Kidney (tissue), 13 donors: ENCODE measurements at regions not wholly inside any gene's neighbourhood (a gene's known extent, or its start where the extent isn't known, plus 50 kb on each side); places are given as distances from the start of the nearest gene placed in this dataset.
"Not testable (repeated sequence)": the region's sequence is repeated elsewhere in the genome, so short reads cannot be mapped to it uniquely, and the experiment has no call there.

Experiments
- DNase-seq, 5 donors: peaks; one replicate each; pipeline ENCODE4 v3.0.0-alpha.2; 2013 to 2020
- FAIRE-seq: peaks from 2 replicates; lab custom pipeline; 2012; peaks lifted over from hg19 to GRCh38; lab: Jason Lieb, UNC
- H3K27ac ChIP-seq, 2 donors: one replicate each; pipeline ENCODE4 v1.7.0; 2013; ENCODE audit warnings: low read depth in 2 of 2, low read length in 2 of 2, inconsistent platforms in 1 of 2
- H3K27me3 ChIP-seq: one replicate; pipeline ENCODE4 v1.7.1; 2013; ENCODE audit warnings: low read length, inconsistent platforms; ENCODE audit not compliant: control insufficient read depth, insufficient read depth
- H3K36me3 ChIP-seq, 3 donors: one replicate each; pipeline versions ENCODE4 v1.7.0 to v1.7.1; 2013; ENCODE audit warnings: low read length in 3 of 3, control low read depth in 1 of 3, inconsistent platforms in 1 of 3; ENCODE audit not compliant: insufficient read depth in 3 of 3, control insufficient read depth in 2 of 3
- H3K4me1 ChIP-seq, 3 donors: one replicate each; pipeline versions ENCODE4 v1.7.0 to v1.7.1; 2013; ENCODE audit warnings: low read length in 3 of 3, inconsistent platforms in 1 of 3, low read depth in 1 of 3; ENCODE audit not compliant: control insufficient read depth in 2 of 3, insufficient read depth in 2 of 3
- H3K4me3 ChIP-seq, 3 donors: one replicate each; pipeline versions ENCODE4 v1.7.0 to v1.8.1; 2013; ENCODE audit warnings: low read length in 3 of 3, control low read depth in 1 of 3, inconsistent platforms in 1 of 3
- H3K9ac ChIP-seq, 3 donors: one replicate each; pipeline versions ENCODE4 v1.7.0 to v1.7.1; 2013; ENCODE audit warnings: low read length in 3 of 3, control low read depth in 1 of 3, inconsistent platforms in 1 of 3
- H3K9me3 ChIP-seq, 3 donors: one replicate each; pipeline versions ENCODE4 v1.7.0 to v1.7.1; 2013; ENCODE audit warnings: low read length in 3 of 3, control low read depth in 1 of 3, inconsistent platforms in 1 of 3; ENCODE audit not compliant: control insufficient read depth in 2 of 3, insufficient read depth in 1 of 3
- CTCF ChIP-seq: IDR thresholded peaks from 3 replicates; pipeline ENCODE4 v1.5.1; 2012; ENCODE audit warnings: mild to moderate bottlenecking, moderate library complexity, borderline replicate concordance; ENCODE audit not compliant: insufficient read depth; ENCODE audit errors: extremely low read depth
- intact Hi-C: fragments of 100-400 bp; cut with DNase I; formaldehyde crosslinking; loops from one replicate; pipeline ENCODE4 v1.11.1; 2022
- donor health status: control.
- donor health status: control.
- donor health status: control.
- donor health status: control.
- donor health status: control.
- donor health status: DM: yes; HTN: yes; CAD: no.
- donor health status: Normal renal cell carcinoma (clear cell type).

- H3K27me3 ChIP-seq: no peaks in the 10 kb centered on the region
- H3K9me3 ChIP-seq: no peaks in the 10 kb centered on the region
- peaks cover 0 to 4% (median 0%) of the 10 kb centered on the region in 3 donors for H3K4me1 ChIP-seq
- intact Hi-C loops: no loop called here
- DNase-seq (no peak), FAIRE-seq (no peak)
- no peak for TF ChIP-seq CTCF
- H3K36me3 ChIP-seq: no peaks in the 10 kb centered on the region
- H3K4me3 ChIP-seq: no peak overlapping the region
- no peak overlapping the region for H3K9ac ChIP-seq
- no peak overlapping the region for H3K27ac ChIP-seq
Measured at GRCh38 chr6:144406796-144407195, 121.7 kb downstream of the UTRN start.

GRCh38 chr6:144408161-144408560 lies 123.0 kb downstream of the UTRN start:
- no peak overlapping the region for H3K27ac ChIP-seq
- H3K27me3 ChIP-seq: no peaks in the 10 kb centered on the region
- H3K36me3 ChIP-seq: no peaks in the 10 kb centered on the region
- FAIRE-seq (no peak), DNase-seq (peak in 2 of 5 donors; percentile 21 to 64)
- TF ChIP-seq CTCF: no peak
- H3K4me3 ChIP-seq: no peak overlapping the region
- intact Hi-C loops: no loop called here
- no peaks in the 10 kb centered on the region for H3K9me3 ChIP-seq
- no peak overlapping the region for H3K9ac ChIP-seq
- peaks cover 0 to 4% (median 0%) of the 10 kb centered on the region in 3 donors for H3K4me1 ChIP-seq

GRCh38 chr6:144410059-144410458 lies 124.9 kb downstream of the UTRN start:
- no peak for FAIRE-seq
- H3K27ac ChIP-seq: no peak overlapping the region
- intact Hi-C loops: no loop called here

GRCh38 chr6:144410574-144410973 lies 125.4 kb downstream of the UTRN start:
- H3K4me3 ChIP-seq, H3K36me3 ChIP-seq, H3K4me1 ChIP-seq, H3K9ac ChIP-seq, DNase-seq, intact Hi-C loops, FAIRE-seq, H3K27ac ChIP-seq, H3K9me3 ChIP-seq, H3K27me3 ChIP-seq: not testable (repeated sequence)

More at GRCh38 chr6:144410059-144410458, 124.9 kb downstream of the UTRN start:
- no peak for TF ChIP-seq CTCF
- H3K27me3 ChIP-seq: no peaks in the 10 kb centered on the region
- no peaks in the 10 kb centered on the region for H3K9me3 ChIP-seq
- H3K4me1 ChIP-seq: peaks cover 0 to 4% (median 0%) of the 10 kb centered on the region in 3 donors
- no peak for DNase-seq
- H3K36me3 ChIP-seq: no peaks in the 10 kb centered on the region
- no peak overlapping the region for H3K9ac ChIP-seq
- H3K4me3 ChIP-seq: no peak overlapping the region
